Stomach (tissue), 4 donors: ENCODE measurements at regions not wholly inside any gene's neighbourhood (a gene's known extent, or its start where the extent isn't known, plus 50 kb on each side); places are given as distances from the start of the nearest gene placed in this dataset.

Source experiments
- CTCF ChIP-seq, 7 experiments: fragments of 450-650 bp in 4 of 7; fragments of 200-600 bp in 3 of 7; sonication (generic) in 3 of 7; IDR thresholded peaks; one replicate each; pipeline ENCODE4 v1.5.1; 2016 to 2019; ENCODE audit warnings: antibody characterized with exemption in 7 of 7, control low read depth in 2 of 7, mild to moderate bottlenecking in 1 of 7
- POLR2A ChIP-seq, 4 donors: fragments of 450-650 bp; IDR thresholded peaks; one replicate each; pipeline ENCODE4 v1.6.1; 2016; ENCODE audit warnings: antibody characterized with exemption in 4 of 4, control low read depth in 2 of 4, mild to moderate bottlenecking in 1 of 4, moderate library complexity in 1 of 4

- TF ChIP-seq CTCF (IDR thresholded peaks at IDR 0.05) (no peak), POLR2A (IDR thresholded peaks at IDR 0.05) (no peak)
Measured at GRCh38 chr10:125567529-125567928, 115.4 kb downstream of the TEX36 start.
